GM12878 (cell line): ENCODE measurements at regions not wholly inside any gene's neighbourhood (a gene's known extent, or its start where the extent isn't known, plus 50 kb on each side); places are given as distances from the start of the nearest gene placed in this dataset.

ENCODE experiments used
- ATAC-seq: fragments of 200-7000 bp; cut with Tn5 transposase; 3 replicates; pipeline ENCODE4 v1.9.1; 2020; ENCODE audit warnings: mild to moderate bottlenecking, moderate library complexity
- BruUV-seq: library from RNA; stranded (reverse); fragments of 400-500 nt; replicated peaks from 2 replicates; lab custom pipeline; 2021; lab: Mats Ljungman, UMichigan
- CTCF ChIA-PET: fragments of 300-600 bp; sonication (Branson Sonifier 250); formaldehyde crosslinking; extraction: SDS; loops from one replicate; lab custom pipeline; 2021; ENCODE audit warnings: inconsistent platforms; lab: Yijun Ruan, JAX
- POLR2A ChIA-PET: fragments of 350-600 bp; formaldehyde crosslinking; extraction: SDS; loops from one replicate; lab custom pipeline; 2021; ENCODE audit warnings: inconsistent platforms; lab: Charles Lee
- RAD21 ChIA-PET: fragments of 300-600 bp; sonication (Branson Sonifier 250); formaldehyde crosslinking; loops from one replicate; lab custom pipeline; 2023; ENCODE audit warnings: antibody characterized with exemption; ENCODE audit not compliant: unreplicated experiment; lab: Charles Lee
- SMC1A ChIA-PET: fragments of 300-600 bp; sonication (Branson Sonifier 250); formaldehyde crosslinking; loops from one replicate; lab custom pipeline; 2023; ENCODE audit not compliant: unreplicated experiment, uncharacterized antibody; lab: Charles Lee
- DNase-seq: peaks from one replicate; pipeline ENCODE4 v3.0.0-alpha.2; 2011; ENCODE audit warnings: low read depth, low spot score
- FAIRE-seq: peaks from 3 replicates; lab custom pipeline; 2011; peaks lifted over from hg19 to GRCh38; lab: Jason Lieb, UNC
- H2AFZ ChIP-seq: 2 replicates; pipeline ENCODE4 v1.6.0; 2011; ENCODE audit warnings: low read depth, low read length, control low read depth; ENCODE audit not compliant: control insufficient read depth
- H3K27ac ChIP-seq: 2 replicates; pipeline ENCODE4 v1.5.1; 2011; ENCODE audit warnings: control low read depth; ENCODE audit not compliant: control insufficient read depth, insufficient read depth
- H3K27me3 ChIP-seq, 2 experiments: replicated peaks in 1 of 2; 2 replicates each; pipeline versions ENCODE4 v1.6.0 to v1.6.1; 2011; ENCODE audit warnings: low read length in 1 of 2; ENCODE audit not compliant: control insufficient read depth in 2 of 2, insufficient read depth in 2 of 2
- H3K36me3 ChIP-seq, 2 experiments: 2 replicates each; pipeline ENCODE4 v1.5.1; 2011; ENCODE audit warnings: low read length in 1 of 2; ENCODE audit not compliant: control insufficient read depth in 2 of 2, insufficient read depth in 2 of 2
- H3K4me1 ChIP-seq: 2 replicates; pipeline ENCODE4 v1.6.1; 2011; ENCODE audit warnings: mild to moderate bottlenecking, low read length, moderate library complexity, mixed read lengths; ENCODE audit not compliant: control insufficient read depth, insufficient read depth
- H3K4me2 ChIP-seq: 2 replicates; pipeline ENCODE4 v1.6.0; 2011; ENCODE audit warnings: control low read depth; ENCODE audit not compliant: control insufficient read depth, insufficient read depth
- H3K4me3 ChIP-seq: fragments of 200-600 bp; sonication (generic); 2 replicates; pipeline ENCODE4 v1.5.1; 2016
- H3K79me2 ChIP-seq: 2 replicates; pipeline ENCODE4 v1.6.0; 2011; ENCODE audit warnings: low read length; ENCODE audit not compliant: control insufficient read depth, insufficient read depth
- H3K9ac ChIP-seq: 2 replicates; pipeline ENCODE4 v1.8.0; 2011; ENCODE audit warnings: low read length, control low read depth, mixed read lengths; ENCODE audit not compliant: control insufficient read depth, insufficient read depth
- H3K9me3 ChIP-seq: replicated peaks from 3 replicates; pipeline ENCODE4 v1.5.1; 2011; ENCODE audit warnings: mild to moderate bottlenecking, low read length; ENCODE audit not compliant: control insufficient read depth, insufficient read depth
- H4K20me1 ChIP-seq: 2 replicates; pipeline ENCODE4 v1.6.0; 2011; ENCODE audit not compliant: control insufficient read depth, insufficient read depth
- BACH1 ChIP-seq: fragments of 450-650 bp; IDR thresholded peaks from 2 replicates; pipeline ENCODE4 v1.6.1; 2017; ENCODE audit warnings: mild to moderate bottlenecking, borderline replicate concordance
- E2F4 ChIP-seq: IDR thresholded peaks from 2 replicates; pipeline ENCODE4 v1.6.1; 2012; ENCODE audit warnings: low read depth, low read length, improper control_type of control experiment
- ELK1 ChIP-seq: IDR thresholded peaks from 2 replicates; pipeline ENCODE4 v1.6.1; 2012; ENCODE audit warnings: low read depth, low read length, improper control_type of control experiment
- EZH2 ChIP-seq: IDR thresholded peaks from 2 replicates; pipeline ENCODE4 v1.6.1; 2012; ENCODE audit warnings: low read depth, mild to moderate bottlenecking, control low read depth, inconsistent platforms, low read length, borderline replicate concordance; ENCODE audit not compliant: control insufficient read depth
- IKZF1 ChIP-seq: fragments of 450-650 bp; conservative IDR thresholded peaks from 2 replicates; pipeline ENCODE4 v1.6.1; 2017; ENCODE audit warnings: antibody characterized with exemption, mild to moderate bottlenecking
- IRF3 ChIP-seq: fragments of 450-650 bp; IDR thresholded peaks from 2 replicates; pipeline ENCODE4 v1.6.1; 2014; ENCODE audit warnings: mild to moderate bottlenecking
- KLF5 ChIP-seq: fragments of 450-650 bp; IDR thresholded peaks from 2 replicates; pipeline ENCODE4 v1.6.1; 2014; ENCODE audit warnings: mild to moderate bottlenecking; ENCODE audit not compliant: partially characterized antibody
- MEF2A ChIP-seq: IDR thresholded peaks from 2 replicates; pipeline ENCODE4 v1.6.1; 2011; ENCODE audit warnings: low read depth, mild to moderate bottlenecking, low read length, moderate library complexity; ENCODE audit not compliant: insufficient read depth
- MTA2 ChIP-seq: fragments of 450-650 bp; IDR thresholded peaks from 2 replicates; pipeline ENCODE4 v1.6.1; 2016; ENCODE audit warnings: low read depth, mild to moderate bottlenecking, moderate library complexity
- NFXL1 ChIP-seq: fragments of 450-650 bp; IDR thresholded peaks from 2 replicates; pipeline ENCODE4 v1.6.1; 2017; ENCODE audit warnings: antibody characterized with exemption, mild to moderate bottlenecking, borderline replicate concordance
- RAD51 ChIP-seq: fragments of 450-650 bp; IDR thresholded peaks from 2 replicates; pipeline ENCODE4 v1.6.1; 2016; ENCODE audit warnings: moderate library complexity, mild to moderate bottlenecking, inconsistent platforms
- RCOR1 ChIP-seq: conservative IDR thresholded peaks from 2 replicates; pipeline ENCODE4 v1.6.1; 2012; ENCODE audit warnings: low read depth, low read length, improper control_type of control experiment
- RFX5 ChIP-seq: IDR thresholded peaks from 2 replicates; pipeline ENCODE4 v1.6.1; 2011; ENCODE audit warnings: low read depth, low read length, improper control_type of control experiment
- RUNX3 ChIP-seq: IDR thresholded peaks from 2 replicates; pipeline ENCODE4 v1.6.1; 2012; ENCODE audit warnings: low read length, inconsistent platforms
- TCF7 ChIP-seq: IDR thresholded peaks from 2 replicates; pipeline ENCODE4 v1.6.1; 2014; ENCODE audit warnings: antibody characterized with exemption, borderline replicate concordance
- ZNF384 ChIP-seq: IDR thresholded peaks from 2 replicates; pipeline ENCODE4 v1.6.1; 2012; ENCODE audit warnings: low read depth, mild to moderate bottlenecking, low read length, improper control_type of control experiment, borderline replicate concordance
- WGBS: methylation state at CpG from one replicate; pipeline ENCODE4 v1.1.6; 2016; ENCODE audit warnings: low lambda C conversion rate; ENCODE audit not compliant: insufficient replicate concordance, insufficient coverage; ENCODE audit errors: missing lambda C conversion rate; 5-methylcytosine and 5-hydroxymethylcytosine counted together
- in situ Hi-C: fragments of 300-500 bp; cut with MboI; formaldehyde crosslinking; loops from 9 replicates; pipeline ENCODE4 v1.14.3; 2018; ENCODE audit warnings: mixed read lengths
- intact Hi-C: fragments of 100-400 bp; cut with micrococcal nuclease; formaldehyde crosslinking; loops from one replicate; pipeline ENCODE4 v1.14.2; 2022; ENCODE audit not compliant: unreplicated experiment

- DNase-seq = no peak
- CTCF ChIA-PET = no interaction called here
- no peaks in the 10 kb centered on the region for H3K36me3 ChIP-seq
- no peaks in the 10 kb centered on the region for H4K20me1 ChIP-seq
- H3K4me1 ChIP-seq = no peaks in the 10 kb centered on the region
- no peak overlapping the region for H3K4me2 ChIP-seq
- H3K9me3 ChIP-seq = no peaks in the 10 kb centered on the region
- no peak overlapping the region for H2AFZ ChIP-seq
- SMC1A ChIA-PET = interaction anchor here (0.9 kb wide), 1 partner anchor 868 kb away, joined by 3 read pairs; no protein-coding TSS in a partner anchor
- BruUV-seq = no TSS peak
- WGBS = 0% methylated on average over 2 of the region's 2 CpGs
- no peak overlapping the region for H3K9ac ChIP-seq
- H3K27ac ChIP-seq = no peak overlapping the region
- H3K27me3 ChIP-seq = peaks cover 0 to 3% of the 10 kb centered on the region in 2 experiments; a peak in 2 of 4 replicates
- POLR2A ChIA-PET = no interaction called here
- ATAC-seq = no peak
- no peak overlapping the region for H3K4me3 ChIP-seq
- no peaks in the 10 kb centered on the region for H3K79me2 ChIP-seq
- in situ Hi-C loops (no loop called here), intact Hi-C loops (no loop called here)
- RAD21 ChIA-PET = no interaction called here
- no peak for FAIRE-seq
- TF ChIP-seq MTA2 (no peak), KLF5 (no peak), RAD51 (no peak), E2F4 (no peak), IRF3 (no peak)
- TF ChIP-seq, all 136 proteins: peak for 0
Measured at GRCh38 chr7:142334236-142334635, 76.4 kb upstream of the PRSS58 start.

- SMC1A ChIA-PET = interaction anchor here (1.3 kb wide), 1 partner anchor 14 kb away, joined by 3 read pairs; no protein-coding TSS in a partner anchor
- Histone ChIP-seq H2AFZ (no peak overlapping the region), H3K27ac (no peak overlapping the region), H3K79me2 (no peaks in the 10 kb centered on the region), H3K4me1 (no peaks in the 10 kb centered on the region), H3K9me3 (no peaks in the 10 kb centered on the region), H3K9ac (no peak overlapping the region), H3K4me2 (no peak overlapping the region), H3K27me3 (peaks cover 0 to 3% of the 10 kb centered on the region in 2 experiments; a peak in 2 of 4 replicates), H3K36me3 (no peaks in the 10 kb centered on the region), H3K4me3 (no peak overlapping the region), H4K20me1 (no peaks in the 10 kb centered on the region)
- POLR2A ChIA-PET = interaction anchor here (0.6 kb wide), 1 partner anchor 143 kb away, joined by 3 read pairs; no protein-coding TSS in a partner anchor
- FAIRE-seq (no peak), ATAC-seq (no peak), DNase-seq (no peak)
- in situ Hi-C loops (no loop called here), intact Hi-C loops (no loop called here)
- RAD21 ChIA-PET = no interaction called here
- CTCF ChIA-PET = interaction anchor here (1.8 kb wide), 1 partner anchor 29 kb away, joined by 8 read pairs; no protein-coding TSS in a partner anchor
- WGBS = 16% methylated on average over 6 of the region's 6 CpGs
- BruUV-seq = no TSS peak
- TF ChIP-seq TCF7 = no peak
- no peak for TF ChIP-seq ELK1
- TF ChIP-seq MEF2A = no peak
- TF ChIP-seq RCOR1 = no peak
- no peak for TF ChIP-seq RFX5
- TF ChIP-seq IKZF1 = no peak
- no peak for TF ChIP-seq NFXL1
- no peak for TF ChIP-seq BACH1
- no peak for TF ChIP-seq EZH2
- TF ChIP-seq ZNF384 = no peak
- TF ChIP-seq RUNX3 = no peak
Measured at GRCh38 chr7:142332421-142332820, 74.6 kb upstream of the PRSS58 start.
